NOMO-1 (cell line): ENCODE measurements at regions not wholly inside any gene's neighbourhood (a gene's known extent, or its start where the extent isn't known, plus 50 kb on each side); places are given as distances from the start of the nearest gene placed in this dataset.

Source experiments
- DNase-seq, 2 experiments: peaks; one replicate each; lab custom pipeline; 2025; ENCODE audit not compliant: unreplicated experiment in 2 of 2; lab: John Stamatoyannopoulos, UW

DNA sequence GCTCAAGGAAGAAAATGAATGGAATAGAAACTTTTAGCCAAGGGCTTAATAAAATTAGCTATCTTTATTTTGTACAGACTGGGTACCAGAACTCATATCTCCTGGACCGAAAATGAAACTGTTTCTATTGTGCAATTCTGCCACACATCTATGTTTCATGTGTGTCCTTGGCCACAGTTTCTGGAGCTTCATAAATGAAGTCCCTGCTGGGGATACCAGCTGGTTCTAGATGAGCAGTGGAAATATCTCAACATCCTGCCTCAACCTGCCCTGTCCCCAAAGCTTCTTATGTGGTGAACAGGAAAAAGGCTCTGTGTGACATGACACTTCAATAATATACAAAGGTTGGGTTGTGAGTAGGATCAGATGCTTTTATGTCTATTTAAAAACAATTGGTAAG, 310.1 kb upstream of the SORCS1 start:
- no peak for DNase-seq

DNA sequence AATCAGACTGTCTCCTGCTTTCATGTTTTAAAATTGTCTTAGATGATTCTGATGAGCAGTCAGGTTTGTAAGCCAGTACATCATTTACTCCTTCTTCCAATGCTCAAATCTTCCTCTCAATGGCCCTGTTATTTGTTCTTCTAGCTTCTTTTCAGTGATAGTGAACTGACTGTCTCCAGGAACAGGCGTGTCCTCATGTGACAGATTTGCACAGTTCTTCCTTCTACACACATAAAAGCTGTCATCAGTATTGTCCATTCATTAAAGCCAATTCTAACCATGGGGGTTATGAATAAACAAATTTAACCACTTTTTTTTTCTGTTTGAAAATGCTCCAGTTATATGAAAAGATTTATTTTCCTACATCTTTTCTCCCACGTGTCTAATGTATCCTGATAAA, 308.7 kb upstream of the SORCS1 start:
- no peak for DNase-seq

DNA sequence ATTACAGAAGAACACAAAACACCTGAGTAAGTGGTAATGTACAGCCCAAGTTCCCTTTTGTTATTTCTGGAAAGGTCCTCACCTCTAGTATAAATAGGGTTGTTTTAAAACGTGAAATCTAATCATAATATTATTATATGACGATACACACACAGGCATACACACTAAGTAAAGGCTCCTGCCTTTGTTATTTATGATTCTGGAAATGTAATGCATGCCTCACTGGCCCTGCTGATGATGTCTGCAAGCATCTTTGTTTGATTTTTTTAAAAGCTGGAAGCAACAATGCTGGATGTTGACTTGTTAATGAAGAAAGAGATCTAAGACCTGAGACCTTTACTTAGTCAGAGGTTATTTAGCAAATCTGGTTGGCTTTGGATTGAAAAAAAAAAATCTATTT, 307.4 kb upstream of the SORCS1 start:
- DNase-seq, result no peak

DNA sequence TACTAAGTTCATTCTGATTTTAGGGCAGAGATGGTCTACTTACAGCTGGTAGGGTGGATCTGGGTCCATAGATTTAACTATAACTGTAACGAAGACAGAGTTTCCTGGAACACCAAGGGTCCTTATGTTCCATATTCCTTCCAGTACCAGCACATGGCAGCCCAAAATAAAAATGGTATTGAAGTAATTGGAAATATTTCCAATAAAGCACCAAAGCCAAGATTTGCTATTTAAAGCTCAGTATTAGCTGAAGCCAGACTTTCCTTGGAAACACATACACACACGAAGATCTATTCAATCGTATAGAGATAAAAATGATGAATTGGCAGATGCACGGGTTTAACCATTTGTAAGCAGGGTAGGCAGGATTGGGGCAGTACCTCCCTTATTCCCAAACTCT, 289.1 kb upstream of the SORCS1 start:
- no peak for DNase-seq

DNA sequence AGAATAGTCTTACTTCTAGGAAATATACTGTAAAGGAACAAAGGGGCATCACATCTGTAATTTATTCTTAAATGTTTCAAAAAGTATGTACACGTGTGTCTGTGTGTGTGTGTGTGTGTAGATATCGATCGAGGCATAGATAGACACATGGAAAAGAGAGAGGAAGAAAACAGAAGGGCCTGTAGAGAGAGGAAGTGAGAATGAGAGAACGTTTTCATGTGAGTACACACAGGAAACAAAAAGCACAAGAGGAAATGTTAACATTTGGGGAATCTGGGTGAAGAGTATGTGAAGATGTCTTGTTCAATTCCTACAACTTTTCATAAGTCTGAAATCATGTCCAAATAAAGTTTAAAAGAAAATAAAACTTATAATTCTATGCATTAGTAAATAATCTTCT, 286.5 kb upstream of the SORCS1 start:
- DNase-seq, result peak; percentile 38 to 77

DNA sequence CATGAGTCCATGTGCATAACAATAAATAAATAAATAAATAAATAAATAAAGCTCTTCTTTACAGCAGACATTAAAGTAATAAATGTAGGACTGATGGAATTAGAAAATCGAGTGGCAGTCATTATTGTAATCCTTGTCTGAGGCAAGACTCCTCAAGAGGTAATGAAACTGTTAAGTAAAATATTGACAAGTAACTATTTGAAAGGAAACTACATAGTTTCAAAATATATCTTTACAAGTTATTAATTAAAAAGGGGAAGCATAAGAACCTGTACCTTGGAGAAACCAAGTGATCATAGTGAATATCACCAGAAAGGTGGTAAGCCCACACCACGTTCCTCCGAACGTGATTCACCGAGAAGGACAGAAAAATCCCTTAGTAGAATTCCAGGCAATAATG, 285.6 kb upstream of the SORCS1 start:
- DNase-seq, result no peak

DNA sequence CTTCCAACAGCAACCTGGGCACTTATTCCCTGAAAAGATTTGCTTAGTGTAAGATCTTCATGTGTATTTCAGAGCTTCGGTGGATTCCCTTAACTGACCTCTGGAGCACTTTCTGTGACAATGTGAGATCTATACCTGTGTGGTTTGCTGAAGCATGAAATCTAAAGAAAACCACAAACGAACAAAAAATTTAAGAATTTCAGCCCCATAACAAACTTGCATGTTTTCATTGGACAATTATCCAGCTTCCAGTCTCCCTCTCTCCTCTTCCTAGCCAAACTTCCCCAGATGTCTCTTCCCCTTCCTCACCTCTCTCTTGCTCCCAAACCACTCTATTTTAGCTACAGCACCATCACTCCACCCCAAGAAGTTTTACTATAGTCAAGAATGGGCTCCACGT, 279.9 kb upstream of the SORCS1 start:
- DNase-seq, result no peak

DNA sequence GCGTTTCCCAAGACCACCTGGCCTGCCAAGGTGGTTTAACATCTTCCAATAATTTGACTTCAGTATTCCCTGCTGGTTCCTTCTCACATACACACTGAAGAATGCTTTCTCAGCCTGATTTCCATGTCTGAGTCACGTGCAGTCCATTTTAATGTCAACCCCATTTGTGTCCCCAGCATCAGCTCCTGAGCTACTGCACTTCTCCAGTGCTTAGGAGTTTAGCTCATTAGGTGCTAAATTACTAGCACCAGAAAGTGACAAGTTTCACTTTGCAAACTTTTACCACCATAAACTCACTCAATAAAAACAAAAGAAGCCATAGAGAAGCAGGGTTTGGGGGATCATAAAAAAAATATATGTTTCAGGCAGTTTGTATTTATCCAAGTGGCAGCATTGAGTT, 279.3 kb upstream of the SORCS1 start:
- DNase-seq, result no peak

DNA sequence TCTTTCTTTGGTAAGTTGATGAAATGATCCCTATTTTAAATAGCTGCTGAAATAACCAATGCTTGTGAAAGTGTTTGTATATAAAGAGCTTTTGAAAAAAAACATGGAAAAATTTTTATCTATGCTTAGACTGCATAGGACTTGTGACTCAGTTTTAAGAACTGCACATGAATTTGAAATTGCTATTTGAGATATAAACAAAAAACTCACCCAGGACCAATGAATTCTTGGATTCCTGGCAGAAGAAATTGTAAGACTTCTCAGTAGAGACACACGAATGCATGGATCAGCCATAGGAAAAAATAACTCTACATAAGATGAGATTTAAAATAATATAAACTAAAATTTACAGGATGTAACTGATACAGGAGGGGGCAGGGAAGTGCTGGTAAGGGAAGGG, 278.8 kb upstream of the SORCS1 start:
- no peak for DNase-seq

DNA sequence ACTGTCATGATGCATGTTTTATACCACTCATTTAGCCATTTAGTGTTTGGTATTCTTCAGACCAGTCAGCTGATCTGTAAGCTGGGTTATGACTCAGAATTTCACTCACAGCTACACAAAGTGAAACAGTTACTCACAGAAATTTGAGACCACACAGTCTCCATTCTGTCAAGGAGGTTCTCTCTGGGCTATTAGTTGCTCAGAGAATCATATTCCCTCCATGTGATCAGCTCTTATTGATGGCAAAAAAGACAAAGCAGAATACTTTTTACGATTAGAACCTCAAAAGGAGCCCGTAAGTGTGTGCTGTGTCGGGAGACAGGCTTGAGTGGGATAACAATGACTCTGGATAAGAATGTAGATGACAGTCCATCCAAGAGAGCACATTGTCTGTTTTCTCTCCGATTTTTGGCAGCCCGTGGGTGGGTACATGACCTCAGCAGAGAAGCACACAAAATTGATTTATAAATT, 277.6 kb upstream of the SORCS1 start:
- no peak for DNase-seq

DNA sequence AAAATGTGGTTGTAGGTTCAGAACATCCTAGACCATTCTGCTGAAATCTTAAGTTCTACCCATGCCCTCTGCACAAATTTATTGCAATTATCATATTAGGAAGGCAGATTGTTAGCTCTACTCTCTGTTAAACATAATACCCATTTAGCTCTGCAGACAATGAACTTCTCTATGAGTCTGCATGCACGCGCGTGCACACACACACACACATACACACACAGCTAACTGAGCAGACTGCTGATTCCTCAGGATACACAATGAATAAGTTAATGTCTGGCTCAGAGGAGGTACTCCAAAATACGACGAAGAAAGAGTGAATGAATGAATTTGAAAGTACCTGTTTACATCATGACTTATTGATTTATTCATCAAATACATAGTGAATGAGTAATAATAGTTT, 276.2 kb upstream of the SORCS1 start:
- no peak for DNase-seq

DNA sequence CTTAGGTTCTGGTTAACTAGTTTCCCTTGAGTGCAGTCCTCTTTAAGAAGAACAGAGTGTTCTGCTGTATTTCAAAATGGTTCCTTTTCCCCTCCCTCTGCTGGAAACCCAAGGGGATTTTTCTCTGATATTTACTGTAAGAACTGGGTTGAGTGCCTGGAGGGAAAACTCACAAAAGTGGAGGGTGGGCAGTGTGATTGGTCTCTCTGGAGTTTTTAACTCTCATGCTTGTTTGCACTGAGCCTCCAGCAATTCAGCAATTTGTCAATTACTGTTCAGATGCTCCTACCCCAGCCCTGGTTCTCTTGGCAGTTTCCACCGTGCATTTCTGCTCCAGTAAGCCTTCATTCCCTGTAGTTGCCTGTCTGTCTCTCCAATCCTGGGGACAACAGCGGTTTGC, 273.4 kb upstream of the SORCS1 start:
- no peak for DNase-seq

DNA sequence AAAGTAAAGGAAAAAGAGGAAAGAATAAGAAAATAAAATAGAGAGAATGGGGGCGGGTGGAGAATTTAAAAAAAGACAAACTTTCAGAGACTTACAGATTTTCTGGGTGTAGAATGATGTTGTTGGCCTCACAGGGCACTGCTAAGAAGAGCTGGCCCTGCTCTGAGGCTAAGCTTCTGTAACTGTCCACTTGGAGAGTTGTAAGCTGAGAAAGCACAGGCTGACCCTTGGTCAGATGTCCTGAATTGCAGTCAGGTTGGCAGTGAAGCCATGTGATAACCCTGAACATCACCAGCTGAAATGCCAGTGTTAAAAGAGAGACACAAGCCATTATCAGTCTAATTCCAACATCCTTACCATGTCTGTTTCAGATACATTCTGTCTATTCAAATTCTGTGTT, 272.1 kb upstream of the SORCS1 start:
- no peak for DNase-seq

DNA sequence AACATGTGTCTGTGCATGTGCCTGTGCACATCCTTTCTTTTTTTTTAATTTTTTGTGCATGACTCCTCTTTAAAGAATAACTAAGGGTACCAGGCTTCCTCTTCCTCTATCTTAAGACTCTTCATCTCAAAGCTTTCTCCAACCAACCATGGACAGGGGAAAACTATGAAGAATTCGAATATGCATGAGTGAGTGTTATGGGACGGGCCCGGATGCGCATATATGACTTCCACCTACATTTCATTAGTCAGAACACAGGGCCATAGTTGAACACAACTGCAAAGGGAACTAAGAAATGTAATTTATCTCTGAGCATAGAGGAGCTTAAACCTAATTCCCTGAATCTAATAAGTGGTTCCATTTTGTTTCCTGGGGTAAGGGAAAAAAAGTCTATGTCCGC, 270.3 kb upstream of the SORCS1 start:
- no peak for DNase-seq

DNA sequence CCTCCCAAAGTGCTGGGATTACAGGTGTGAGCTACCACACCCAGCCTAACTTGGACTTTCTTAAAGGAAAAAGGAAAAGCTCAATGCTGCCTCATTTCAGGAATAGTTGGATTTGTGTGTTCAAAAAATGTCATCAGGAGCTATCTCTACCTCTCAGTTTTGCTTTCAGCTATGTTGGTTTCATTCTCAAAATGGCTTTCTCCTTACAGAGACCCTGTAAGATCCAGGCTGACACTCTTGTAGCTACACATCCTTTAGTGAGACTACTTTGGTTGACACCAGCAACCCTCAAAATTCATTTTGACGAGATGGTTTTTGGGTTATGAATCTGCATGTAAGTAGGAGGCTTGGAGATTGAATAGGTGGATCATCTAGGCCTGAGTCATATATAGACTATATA, 269.7 kb upstream of the SORCS1 start:
- DNase-seq, result no peak

DNA sequence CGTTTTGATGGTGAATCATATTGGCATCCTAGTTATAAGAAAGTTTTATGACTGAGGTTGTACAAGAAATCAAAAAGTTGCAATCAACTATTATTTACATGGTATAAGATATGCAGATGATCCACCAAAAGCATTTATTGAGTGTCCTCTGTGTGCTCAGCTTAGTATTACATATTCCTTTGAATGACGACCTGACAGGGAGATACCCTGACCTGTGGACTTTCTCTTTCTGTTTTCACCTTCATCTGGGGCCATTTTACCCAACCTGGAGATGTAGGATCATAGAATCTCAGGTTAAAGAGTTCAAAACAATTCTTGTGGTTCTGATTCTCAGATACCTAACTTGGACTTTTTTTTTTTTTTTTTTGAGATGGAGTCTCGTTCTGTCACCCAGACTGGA, 269.1 kb upstream of the SORCS1 start:
- DNase-seq, result no peak

DNA sequence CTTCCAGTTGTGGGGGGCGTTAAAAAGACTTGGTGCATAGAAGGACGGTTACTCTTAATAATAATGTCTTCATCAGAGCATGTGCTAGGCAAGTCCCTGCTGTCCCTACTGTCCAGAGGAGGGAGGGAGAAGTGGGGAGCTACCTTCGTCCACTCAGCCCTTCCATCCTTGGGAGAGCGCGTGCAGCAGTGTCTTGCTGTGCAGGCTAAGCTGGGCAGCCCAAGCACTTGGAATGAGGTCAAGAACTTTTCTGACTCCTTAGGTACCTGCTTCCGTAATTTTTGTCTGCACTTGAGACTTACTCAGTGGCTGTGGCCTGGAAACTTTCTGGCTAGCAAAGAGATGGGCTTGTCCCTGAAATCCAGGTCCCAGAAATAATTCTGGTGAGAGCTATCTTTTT, 265.9 kb upstream of the SORCS1 start:
- DNase-seq, result no peak

DNA sequence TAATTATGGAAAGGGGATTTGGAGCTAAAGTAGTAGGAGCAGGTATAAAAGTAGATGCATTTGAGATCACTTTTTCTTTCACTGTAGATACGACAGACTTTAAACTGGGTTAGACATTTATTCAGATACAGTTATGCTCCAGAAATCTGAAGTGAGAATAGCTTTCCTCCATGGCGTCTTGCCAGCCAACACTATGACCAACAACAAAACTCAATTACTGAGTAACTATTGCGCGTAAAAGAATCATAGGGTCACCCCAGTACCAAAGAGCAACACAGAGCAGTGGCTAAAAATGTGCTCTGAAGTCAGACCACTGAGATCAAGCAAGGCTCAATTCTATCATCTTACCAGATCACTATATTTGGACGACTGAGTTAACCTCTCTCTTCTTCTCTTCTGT, 262.5 kb upstream of the SORCS1 start:
- no peak for DNase-seq

DNA sequence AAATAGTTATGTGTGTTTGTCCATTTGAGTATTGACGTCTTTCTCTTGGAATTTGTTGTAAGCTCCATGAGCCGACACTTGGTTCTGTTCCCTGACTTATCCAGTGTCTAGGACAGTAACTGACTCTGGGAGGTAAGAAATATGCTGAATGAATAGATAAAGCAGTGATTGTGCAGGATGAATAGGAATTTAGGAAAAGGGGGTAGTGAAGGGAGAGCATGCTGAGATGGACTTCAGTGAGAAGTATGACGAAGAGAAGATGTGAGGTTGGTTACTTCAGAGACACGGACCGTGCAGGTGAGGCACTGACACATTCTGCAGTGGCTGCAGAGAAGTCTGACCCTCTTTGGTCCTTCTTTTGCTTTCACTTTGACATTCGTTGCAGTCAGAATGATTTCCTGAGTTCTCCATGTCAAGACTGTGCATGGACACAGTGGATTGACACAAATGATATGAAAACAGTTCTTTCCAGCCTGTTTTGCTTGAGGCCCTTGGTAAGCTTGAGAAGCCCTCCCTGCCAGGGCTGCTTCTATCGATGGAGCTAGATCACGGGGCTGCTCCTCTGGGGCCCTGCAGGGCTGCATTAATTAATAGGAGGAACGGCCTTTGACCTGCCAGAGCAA, 261.5 kb upstream of the SORCS1 start:
- DNase-seq, result peak in 1 of 2 experiments; percentile 21

DNA sequence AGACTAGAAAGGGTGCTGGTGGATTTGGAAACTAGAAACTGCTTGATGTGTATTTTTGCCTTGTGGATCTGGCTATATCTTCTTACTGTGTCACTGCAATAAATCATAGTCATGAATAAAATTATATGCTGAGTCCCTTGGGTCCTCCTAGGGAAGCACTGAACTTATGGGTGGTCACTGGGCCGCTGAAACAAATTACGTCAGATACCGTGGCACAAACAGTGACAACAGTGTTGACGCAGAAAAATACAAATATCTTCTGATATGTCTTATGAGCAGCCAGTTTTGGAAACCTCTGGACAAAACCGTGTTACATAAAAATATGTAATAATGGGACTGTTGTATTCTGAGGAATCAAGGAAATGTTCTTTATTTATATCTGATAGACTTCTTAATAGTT, 260.1 kb upstream of the SORCS1 start:
- DNase-seq, result no peak

DNA sequence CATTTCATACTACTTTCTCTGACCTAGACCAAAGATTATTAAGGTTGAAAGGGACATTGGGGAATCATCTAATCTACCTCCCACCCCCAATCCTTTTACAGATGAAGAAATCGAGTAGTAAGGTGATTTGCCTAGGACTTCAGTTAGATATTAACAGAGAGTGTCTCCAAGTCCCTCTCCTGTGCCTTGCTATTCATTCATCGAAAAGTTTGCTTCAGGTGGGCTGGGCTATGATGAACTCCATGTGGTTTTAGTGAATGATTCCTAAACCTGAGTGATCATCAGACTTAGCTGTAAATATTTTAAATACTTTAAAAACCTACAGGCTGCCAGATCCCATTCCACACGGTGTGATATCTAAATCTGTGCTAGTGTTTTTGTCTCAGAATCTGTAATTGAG, 259.4 kb upstream of the SORCS1 start:
- DNase-seq, result no peak

DNA sequence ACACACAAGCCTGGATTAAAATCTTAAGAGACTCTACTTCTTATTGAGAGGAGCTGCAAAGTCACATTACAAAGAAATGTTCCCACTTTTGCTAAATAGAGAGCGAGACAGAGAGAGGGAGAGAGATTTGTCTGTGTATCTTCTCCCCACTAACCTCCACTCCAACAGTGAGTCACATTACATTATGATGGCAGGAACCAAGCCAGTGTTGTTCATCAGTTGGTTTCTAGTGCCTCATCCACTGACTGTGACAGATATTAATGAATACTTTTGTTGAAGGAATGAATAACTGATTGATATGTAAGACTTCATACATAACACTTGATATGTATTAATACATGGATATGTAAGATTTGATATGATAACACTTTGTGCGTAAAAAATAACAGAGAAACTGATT, 258.2 kb upstream of the SORCS1 start:
- DNase-seq, result no peak

DNA sequence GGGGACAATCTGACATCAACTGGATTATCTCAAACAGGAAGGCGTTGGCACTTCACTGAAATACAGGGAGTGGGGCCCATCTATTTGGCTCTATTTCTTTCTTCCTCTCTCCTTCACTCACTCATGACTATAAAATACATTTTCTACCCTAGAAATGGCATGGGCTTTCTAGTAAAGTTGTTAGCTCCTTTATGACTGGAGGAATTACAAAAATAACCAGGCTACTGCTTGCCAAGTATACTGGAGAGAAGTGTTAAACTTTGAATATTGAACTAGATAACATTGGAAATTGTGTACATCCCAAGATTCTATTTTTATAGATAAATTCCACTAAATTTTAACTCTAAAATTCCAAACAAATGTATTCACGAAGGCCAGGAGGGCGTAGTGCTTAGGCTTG, 255.7 kb upstream of the SORCS1 start:
- DNase-seq, result no peak
